HepG2 (cell line): ENCODE measurements at regions not wholly inside any gene's neighbourhood (a gene's known extent, or its start where the extent isn't known, plus 50 kb on each side); places are given as distances from the start of the nearest gene placed in this dataset.

Source experiments
- ATAC-seq: fragments of 200-7000 bp; cut with Tn5 transposase; 3 replicates; pipeline ENCODE4 v1.9.1; 2020; ENCODE audit warnings: mild to moderate bottlenecking, moderate library complexity
- BruUV-seq: library from RNA; stranded (reverse); fragments of 400-500 nt; replicated peaks from 2 replicates; lab custom pipeline; 2021; lab: Mats Ljungman, UMichigan
- CTCF ChIA-PET: fragments of 300-600 bp; formaldehyde crosslinking; extraction: SDS; loops from one replicate; lab custom pipeline; 2021; ENCODE audit warnings: low total read pairs, inconsistent platforms, low intra/inter-chr PET ratio; lab: Yijun Ruan, JAX
- POLR2A ChIA-PET: fragments of 350-600 bp; sonication (Branson Sonifier 250); formaldehyde crosslinking; loops from one replicate; lab custom pipeline; 2020; ENCODE audit warnings: antibody characterized with exemption, inconsistent platforms; lab: Yijun Ruan, JAX
- DNase-seq: peaks from one replicate; pipeline ENCODE4 v3.0.0-alpha.2; 2015; ENCODE audit warnings: low spot score
- FAIRE-seq: peaks from 3 replicates; lab custom pipeline; 2011; peaks lifted over from hg19 to GRCh38; lab: Jason Lieb, UNC
- H2AFZ ChIP-seq: one replicate; pipeline ENCODE4 v1.6.1; 2011; ENCODE audit warnings: low read length, inconsistent platforms
- H3K27ac ChIP-seq: fragments of 300-600 bp; 3 replicates; pipeline ENCODE4 v1.8.0; 2011; ENCODE audit warnings: mixed run types, mild to moderate bottlenecking, mixed read lengths, low read length, inconsistent platforms; ENCODE audit not compliant: insufficient read depth; ENCODE audit errors: extremely low read length
- H3K27me3 ChIP-seq, 2 experiments: fragments of 200-600 bp in 1 of 2; 2 replicates in 1 of 2; 3 replicates in 1 of 2; pipeline versions ENCODE4 v1.6.0 to v1.8.0; 2011; ENCODE audit warnings: low read length in 2 of 2, mild to moderate bottlenecking in 2 of 2, moderate library complexity in 2 of 2, inconsistent platforms in 1 of 2; ENCODE audit not compliant: insufficient read depth in 2 of 2, control insufficient read depth in 1 of 2
- H3K36me3 ChIP-seq, 2 experiments: fragments of 200-600 bp in 1 of 2; replicated peaks in 1 of 2; 2 replicates in 1 of 2; 3 replicates in 1 of 2; pipeline versions ENCODE4 v1.5.1 to v1.8.0; 2011; ENCODE audit warnings: low read length in 2 of 2, inconsistent platforms in 1 of 2; ENCODE audit not compliant: insufficient read depth in 2 of 2, control insufficient read depth in 1 of 2
- H3K4me1 ChIP-seq: 2 replicates; pipeline ENCODE4 v1.5.1; 2012; ENCODE audit warnings: low read length, inconsistent platforms; ENCODE audit not compliant: insufficient read depth
- H3K4me2 ChIP-seq: 2 replicates; pipeline ENCODE4 v1.6.0; 2011; ENCODE audit warnings: low read depth, low read length, inconsistent platforms
- H3K4me3 ChIP-seq, 3 experiments: fragments of 200-600 bp in 1 of 3; sonication (generic), shearing (Covaris generic) in 1 of 3; replicated peaks in 1 of 3; 2 replicates each; pipeline ENCODE4 v1.5.1; 2011 to 2016; ENCODE audit warnings: low read length in 3 of 3, inconsistent platforms in 2 of 3, low read depth in 2 of 3, mild to moderate bottlenecking in 2 of 3, control low read depth in 1 of 3, mixed read lengths in 1 of 3; ENCODE audit not compliant: insufficient read depth in 1 of 3
- H3K79me2 ChIP-seq: one replicate; pipeline ENCODE4 v1.6.1; 2011; ENCODE audit warnings: low read length, inconsistent platforms; ENCODE audit not compliant: insufficient read depth
- H3K9ac ChIP-seq: 2 replicates; pipeline ENCODE4 v1.6.0; 2011; ENCODE audit warnings: mild to moderate bottlenecking, low read depth, low read length, inconsistent platforms; ENCODE audit not compliant: insufficient read depth
- H3K9me3 ChIP-seq: 2 replicates; pipeline ENCODE4 v1.5.1; 2012; ENCODE audit warnings: mild to moderate bottlenecking, low read length
- H4K20me1 ChIP-seq: 2 replicates; pipeline ENCODE4 v1.6.0; 2011; ENCODE audit warnings: inconsistent platforms, mild to moderate bottlenecking, low read length, moderate library complexity; ENCODE audit not compliant: insufficient read depth
- EP300 ChIP-seq, 3 experiments: sonication (generic) in 1 of 3; formaldehyde crosslinking in 1 of 3; IDR thresholded peaks; 2 replicates each; pipeline versions ENCODE4 v1.5.1 to v1.6.1; 2011 to 2020; ENCODE audit warnings: low read depth in 2 of 3, low read length in 2 of 3, borderline replicate concordance in 1 of 3, improper control_type of control experiment in 1 of 3, mild to moderate bottlenecking in 1 of 3, missing genetic modification reagents in 1 of 3, moderate library complexity in 1 of 3
- MAF1 ChIP-seq: sonication (generic); formaldehyde crosslinking; IDR thresholded peaks from 2 replicates; pipeline ENCODE4 v1.5.0; 2020; ENCODE audit warnings: missing genetic modification reagents, borderline replicate concordance
- MED8 ChIP-seq: sonication (generic); formaldehyde crosslinking; IDR thresholded peaks from 2 replicates; pipeline ENCODE4 v1.8.1; 2023; ENCODE audit warnings: mild to moderate bottlenecking, missing genetic modification reagents; ENCODE audit not compliant: insufficient replicate concordance
- REL ChIP-seq: sonication (generic); formaldehyde crosslinking; conservative IDR thresholded peaks from 2 replicates; pipeline ENCODE4 v1.8.0; 2022; ENCODE audit warnings: mild to moderate bottlenecking, missing genetic modification reagents, moderate library complexity
- XRCC5 ChIP-seq: fragments of 200-400 bp; formaldehyde crosslinking; optimal IDR thresholded peaks from 2 replicates; pipeline ENCODE3; 2017; ENCODE audit warnings: mild to moderate bottlenecking, low read length
- ZNF18 ChIP-seq: sonication (generic); formaldehyde crosslinking; IDR thresholded peaks from 2 replicates; pipeline ENCODE4 v1.8.0; 2022; ENCODE audit warnings: mild to moderate bottlenecking, missing genetic modification reagents; ENCODE audit not compliant: insufficient replicate concordance
- ZNF230 ChIP-seq: sonication (generic); formaldehyde crosslinking; IDR thresholded peaks from 2 replicates; pipeline ENCODE4 v1.4.0; 2020; ENCODE audit warnings: mild to moderate bottlenecking, missing genetic modification reagents
- ZNF44 ChIP-seq: sonication (generic); formaldehyde crosslinking; IDR thresholded peaks from 2 replicates; pipeline ENCODE4 v1.5.1; 2020; ENCODE audit warnings: mild to moderate bottlenecking, missing genetic modification reagents
- ZNF446 ChIP-seq: sonication (generic); formaldehyde crosslinking; IDR thresholded peaks from 2 replicates; pipeline ENCODE4 v1.5.0; 2020; ENCODE audit warnings: mild to moderate bottlenecking, missing genetic modification reagents
- ZNF460 ChIP-seq: sonication (generic); formaldehyde crosslinking; IDR thresholded peaks from 2 replicates; pipeline ENCODE4 v1.5.1; 2020; ENCODE audit warnings: missing genetic modification reagents, mild to moderate bottlenecking, borderline replicate concordance
- ZNF607 ChIP-seq: sonication (generic); formaldehyde crosslinking; IDR thresholded peaks from 2 replicates; pipeline ENCODE4 v1.5.1; 2020; ENCODE audit warnings: missing genetic modification reagents, mild to moderate bottlenecking, borderline replicate concordance
- WGBS: methylation state at CpG from one replicate; pipeline ENCODE4 v1.1.6; 2017; ENCODE audit warnings: low lambda C conversion rate; 5-methylcytosine and 5-hydroxymethylcytosine counted together
- in situ Hi-C: cut with HindIII; loops from 2 replicates; pipeline ENCODE4 v1.10.0; 2017; ENCODE audit warnings: low pct_unique_long_range_greater_than_20kb; ENCODE audit not compliant: extremely low pct_ligation_motif_present
- intact Hi-C: fragments of 100-400 bp; cut with micrococcal nuclease; formaldehyde crosslinking; loops from one replicate; pipeline ENCODE4 v1.10.0; 2022; ENCODE audit not compliant: unreplicated experiment

- TF ChIP-seq ZNF460 (CRISPR knock-in tag) = no peak
- no peak for ATAC-seq
- in situ Hi-C loops = no loop called here
Measured at GRCh38 chr4:85152480-85152879, 186.0 kb upstream of the WDFY3 start.

GRCh38 chr4:85153221-85153620 is 186.7 kb upstream of the WDFY3 start:
- POLR2A ChIA-PET = no interaction called here
- 4% methylated on average over 1 of the region's 1 CpG for WGBS
- Histone ChIP-seq H4K20me1 (no peaks in the 10 kb centered on the region), H3K9ac (no peak overlapping the region), H3K79me2 (no peaks in the 10 kb centered on the region), H3K4me1 (no peaks in the 10 kb centered on the region), H3K4me2 (no peak overlapping the region)
- no TSS peak for BruUV-seq
- TF ChIP-seq ZNF18 (CRISPR knock-in tag) (no peak), XRCC5 (no peak), ZNF230 (no peak), MED8 (CRISPR knock-in tag) (no peak), REL (no peak), ZNF607 (no peak), ZNF44 (CRISPR knock-in tag) (no peak), EP300 (IDR thresholded peaks at IDR 0.05; ENCODE audit: low read depth in 2 of 2, low read length in 2 of 2) (no peak), EP300 (CRISPR knock-in tag; IDR thresholded peaks at IDR 0.05; ENCODE audit: borderline replicate concordance) (no peak), ZNF446 (CRISPR knock-in tag) (no peak), MAF1 (no peak)
- TF ChIP-seq, all 625 proteins: peak for 0
- Histone ChIP-seq H3K9me3 (no peaks in the 10 kb centered on the region), H3K27ac (no peak overlapping the region), H2AFZ (no peak overlapping the region), H3K36me3 (no peaks in the 10 kb centered on the region), H3K27me3 (no peaks in the 10 kb centered on the region), H3K4me3 (no peak overlapping the region)
- CTCF ChIA-PET = no interaction called here
- intact Hi-C loops = no loop called here
- DNase-seq (no peak), ATAC-seq (no peak), FAIRE-seq (no peak)
- in situ Hi-C loops = no loop called here

More at GRCh38 chr4:85152480-85152879, 186.0 kb upstream of the WDFY3 start:
- Histone ChIP-seq H3K9me3 (no peaks in the 10 kb centered on the region), H4K20me1 (no peaks in the 10 kb centered on the region), H3K27me3 (no peaks in the 10 kb centered on the region), H3K9ac (no peak overlapping the region), H3K36me3 (no peaks in the 10 kb centered on the region), H3K4me3 (no peak overlapping the region), H2AFZ (no peak overlapping the region), H3K27ac (no peak overlapping the region), H3K4me2 (no peak overlapping the region), H3K4me1 (no peaks in the 10 kb centered on the region), H3K79me2 (no peaks in the 10 kb centered on the region)
- no peak for FAIRE-seq
- 0% methylated on average over 3 of the region's 3 CpGs for WGBS
- POLR2A ChIA-PET = no interaction called here
- no TSS peak for BruUV-seq
- intact Hi-C loops = no loop called here
- DNase-seq = no peak
- CTCF ChIA-PET = no interaction called here
